ENCODE measurements at regions not wholly inside any gene's neighbourhood (a gene's known extent, or its start where the extent isn't known, plus 50 kb on each side); places are given as distances from the start of the nearest gene placed in this dataset.
"Not testable (repeated sequence)": the region's sequence is repeated elsewhere in the genome, so short reads cannot be mapped to it uniquely, and the experiment has no call there.

- no peak for DNase-seq (ENCODE audit: low read depth)
Measured at GRCh38 chr17:73851091-73851490, 206.8 kb upstream of the SDK2 start.

DNA sequence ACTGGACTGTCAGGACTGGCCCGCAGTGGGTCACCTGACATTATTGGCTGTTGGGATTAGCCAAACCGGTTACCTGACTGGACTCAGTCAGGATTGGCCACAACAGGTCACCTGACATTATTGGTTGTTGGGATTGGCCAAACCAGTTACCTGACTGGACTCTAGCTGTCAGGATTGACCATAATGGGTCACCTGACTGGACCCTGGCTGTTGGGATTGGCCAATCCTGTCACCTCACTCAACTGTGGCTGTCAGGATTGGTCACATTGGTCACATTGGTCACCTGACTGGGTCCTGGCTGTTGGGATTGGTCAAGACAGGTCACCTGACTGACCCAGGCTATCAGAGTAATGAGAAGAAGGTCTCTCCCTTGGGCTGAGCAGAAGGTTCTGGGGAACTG is 207.7 kb upstream of the SDK2 start:
- no peak for DNase-seq (ENCODE audit: low read depth)

GRCh38 chr17:73855720-73856333 is 211.6 kb upstream of the SDK2 start:
- DNase-seq (ENCODE audit: low read depth), result peak; percentile 9

GRCh38 chr17:73856556-73856955 is 212.3 kb upstream of the SDK2 start:
- no peak for DNase-seq (ENCODE audit: low read depth)

DNA sequence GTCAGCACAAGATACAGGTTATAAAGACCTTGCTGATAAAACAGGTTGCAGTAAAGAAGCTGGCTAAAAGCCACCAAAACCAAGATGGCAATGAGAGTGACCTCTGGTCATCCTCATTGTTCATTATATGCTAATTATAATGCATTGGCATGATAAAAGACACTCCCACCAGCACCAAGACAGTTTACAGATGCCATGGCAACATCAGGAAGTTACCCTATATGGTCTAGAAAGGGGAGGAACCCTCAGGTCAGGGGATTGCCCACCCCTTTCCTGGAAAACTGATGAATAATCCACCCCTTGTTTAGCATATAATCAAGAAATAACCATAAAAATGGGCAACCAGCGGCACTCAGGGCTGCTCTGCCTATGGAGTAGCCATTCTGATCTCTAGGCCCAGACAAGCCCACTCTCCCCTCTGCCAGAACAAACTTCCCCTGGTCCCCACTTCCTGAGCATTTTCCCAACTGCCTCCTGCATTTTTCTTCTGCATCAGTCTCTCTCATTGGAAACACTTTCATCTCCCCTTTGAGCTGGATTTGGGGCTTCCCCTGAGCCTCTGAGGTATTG is 215.3 kb upstream of the SDK2 start:
- not testable (repeated sequence) for DNase-seq (ENCODE audit: low read depth)

DNA sequence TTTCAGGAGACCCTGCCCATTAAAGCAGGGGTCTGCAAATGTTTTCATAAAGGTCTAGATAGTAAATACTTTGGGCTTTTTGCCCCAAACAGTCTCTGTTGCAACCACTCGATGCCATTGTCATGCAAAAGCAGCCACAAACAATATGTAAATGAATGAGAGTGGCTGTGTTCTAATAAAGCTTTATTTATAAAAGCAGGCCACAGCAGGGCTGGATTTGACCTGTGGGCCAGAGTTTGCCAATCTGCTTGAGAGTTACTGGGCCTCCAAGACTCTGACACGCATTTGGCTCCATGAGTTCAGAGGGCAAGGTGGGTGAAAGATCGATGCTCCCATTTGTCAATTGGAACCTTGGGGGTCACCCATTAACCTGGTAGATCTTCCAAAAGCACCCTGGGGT is 217.3 kb upstream of the SDK2 start:
- no peak for DNase-seq (ENCODE audit: low read depth)

GRCh38 chr17:73863761-73864535 is 219.7 kb upstream of the SDK2 start:
- no peak for DNase-seq (ENCODE audit: low read depth)

- no peak for DNase-seq (ENCODE audit: low read depth)
Measured at GRCh38 chr17:73865831-73866230, 221.6 kb upstream of the SDK2 start.

DNA sequence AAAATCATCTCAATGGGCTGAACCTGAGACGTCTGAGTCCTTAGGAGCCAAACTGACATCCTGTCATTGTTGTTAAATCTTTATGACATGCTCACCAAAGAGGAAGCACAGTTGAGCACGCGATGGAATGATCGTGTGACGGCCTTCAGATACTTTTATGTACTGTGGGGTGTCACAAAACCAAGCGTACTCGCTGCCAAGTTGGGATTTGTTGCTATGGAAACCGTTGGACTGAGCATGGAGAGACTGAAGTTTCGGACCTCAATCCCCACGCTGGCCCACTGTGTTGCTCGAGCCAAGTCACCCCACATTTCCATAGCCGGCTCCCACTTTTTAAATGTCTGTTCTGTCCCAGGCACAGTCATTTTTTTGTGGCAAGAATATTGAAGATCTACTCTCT is 222.8 kb upstream of the SDK2 start:
- no peak for DNase-seq (ENCODE audit: low read depth)

- no peak for DNase-seq (ENCODE audit: low read depth)
Measured at GRCh38 chr17:73870068-73870467, 225.8 kb upstream of the SDK2 start.

DNA sequence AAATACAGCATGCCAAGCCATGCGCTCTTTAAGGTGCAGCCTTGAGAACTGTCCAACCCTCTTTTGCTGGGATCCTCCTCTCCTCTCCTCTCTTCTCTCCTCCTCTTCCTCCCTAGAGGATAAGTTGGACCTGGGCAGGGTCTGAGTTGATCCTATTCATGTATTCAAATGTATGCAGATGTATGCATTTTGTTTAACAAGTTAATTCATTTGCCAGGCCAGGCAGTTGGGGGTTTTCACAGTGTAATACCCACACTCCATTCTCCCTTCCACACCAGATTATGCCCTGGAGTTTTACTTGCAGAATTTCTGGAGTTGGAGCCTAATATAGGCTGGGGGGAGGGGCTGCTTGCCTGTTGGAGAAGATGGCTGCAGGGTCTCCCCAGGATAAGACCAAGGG is 226.2 kb upstream of the SDK2 start:
- DNase-seq (ENCODE audit: low read depth), result no peak

- DNase-seq (ENCODE audit: low read depth), result no peak
Measured at GRCh38 chr17:73872816-73873215, 228.6 kb upstream of the SDK2 start.

DNA sequence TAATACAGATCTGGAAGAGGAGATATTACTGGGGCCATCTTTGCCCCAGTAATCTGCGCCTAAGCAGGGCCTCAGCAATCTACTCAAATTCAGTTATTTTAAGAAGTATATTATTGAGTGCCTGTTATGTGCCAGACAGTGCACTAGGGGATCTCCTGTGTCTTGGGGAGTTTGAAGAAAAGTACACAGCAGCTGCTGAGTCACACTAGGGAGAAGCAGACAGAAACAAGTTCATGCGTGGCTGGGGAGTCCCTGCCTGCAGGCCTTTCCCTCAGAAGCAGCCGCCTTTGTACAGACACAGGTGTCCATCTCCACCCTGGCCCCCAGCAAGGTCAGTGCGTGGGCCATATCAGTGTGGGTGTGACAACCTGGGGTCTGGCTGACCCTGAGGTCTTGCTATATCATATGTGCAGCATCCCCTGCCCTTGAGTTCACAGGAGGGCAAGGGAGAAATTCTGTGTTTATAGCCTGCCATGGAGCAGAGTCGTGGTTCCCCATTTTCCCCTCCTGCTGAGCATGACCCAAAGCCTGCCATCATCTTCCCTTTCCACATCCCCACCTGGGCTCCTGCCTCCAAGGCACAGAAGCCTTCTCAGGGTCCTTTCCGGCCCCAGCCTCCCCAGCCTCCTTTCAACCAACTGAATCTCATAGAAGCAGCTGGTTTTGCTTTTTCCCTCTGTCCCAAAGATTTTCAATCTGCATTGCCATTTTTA is 229.9 kb upstream of the SDK2 start:
- DNase-seq (ENCODE audit: low read depth), result no peak

DNA sequence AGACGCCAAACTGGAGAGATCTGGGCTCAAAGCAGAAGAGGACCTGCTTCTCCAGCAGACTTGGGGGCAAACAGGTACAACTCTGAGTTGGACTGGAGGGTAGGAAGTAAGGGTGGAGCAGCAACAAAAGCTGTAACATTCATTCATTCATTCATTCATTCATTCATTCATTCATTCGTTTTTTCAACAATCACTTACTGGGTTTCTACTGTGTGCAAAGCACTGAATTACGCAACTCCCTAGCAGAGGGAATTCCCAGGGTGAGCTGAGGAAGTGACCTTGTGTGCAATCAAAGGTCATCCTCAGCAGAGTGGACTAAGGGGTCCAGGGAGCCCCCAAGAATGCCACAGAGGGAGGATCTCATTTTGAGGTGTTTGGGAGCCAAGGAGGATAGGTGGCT is 231.1 kb upstream of the SDK2 start:
- DNase-seq (ENCODE audit: low read depth), result no peak

DNA sequence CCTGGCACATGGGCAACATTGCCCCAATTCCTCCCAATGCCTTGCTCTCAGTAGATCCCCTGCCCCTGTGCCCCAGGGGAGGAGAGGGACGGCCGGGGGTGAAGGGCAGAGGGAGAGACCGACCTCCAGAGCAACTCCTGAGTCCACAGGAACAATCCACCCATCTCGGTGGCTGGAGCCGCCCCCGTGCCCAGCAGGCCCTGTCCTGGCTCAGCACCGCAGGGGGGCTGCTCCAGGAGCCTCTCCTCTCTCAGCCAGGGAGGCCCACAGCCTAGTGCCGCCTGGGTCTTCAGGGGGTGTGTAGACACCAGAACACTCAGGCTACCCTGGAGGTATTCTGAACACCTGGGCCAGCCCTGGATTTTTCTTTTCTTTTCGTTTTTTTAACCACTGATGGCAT is 233.7 kb upstream of the SDK2 start:
- DNase-seq (ENCODE audit: low read depth), result no peak

DNA sequence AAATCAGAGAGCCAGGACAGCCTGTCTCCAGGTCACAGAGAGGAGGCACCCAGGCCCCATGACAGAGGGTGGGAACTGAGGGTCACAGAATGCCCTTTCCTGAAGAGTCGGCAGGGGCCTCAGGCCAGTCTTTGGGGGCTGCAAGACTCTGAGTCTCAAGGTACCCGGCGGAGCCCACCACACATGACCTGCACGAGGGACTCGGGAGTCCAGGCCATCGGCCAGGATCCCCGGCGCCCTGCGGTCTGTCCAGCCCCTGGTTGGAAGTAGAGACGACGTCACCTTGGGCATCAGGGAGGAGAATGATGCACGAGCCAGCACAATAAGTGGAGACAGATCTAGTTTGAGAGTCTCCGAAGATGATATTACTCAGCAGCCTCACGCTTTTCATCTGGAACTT is 234.7 kb upstream of the SDK2 start:
- no peak for DNase-seq (ENCODE audit: low read depth)

DNA sequence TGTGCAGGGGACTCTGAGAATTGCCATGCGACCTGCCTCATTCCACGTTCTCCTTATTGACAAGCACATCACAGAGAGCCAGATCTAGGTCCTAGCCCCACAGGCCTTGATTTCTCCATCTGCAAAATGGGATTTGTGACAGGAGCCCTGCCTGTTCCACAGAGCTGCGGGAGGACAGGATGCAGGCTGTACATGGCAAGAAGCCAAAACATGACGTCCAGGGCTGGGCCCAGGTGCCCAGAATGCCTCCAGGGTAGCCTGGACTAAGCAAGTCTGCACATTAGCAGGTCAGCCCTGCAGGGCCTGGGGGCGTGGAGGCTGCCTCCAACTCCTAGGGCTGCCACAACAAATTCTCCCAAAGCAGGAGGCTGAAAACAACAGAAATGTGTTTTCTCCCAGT is 235.7 kb upstream of the SDK2 start:
- DNase-seq (ENCODE audit: low read depth), result no peak

DNA sequence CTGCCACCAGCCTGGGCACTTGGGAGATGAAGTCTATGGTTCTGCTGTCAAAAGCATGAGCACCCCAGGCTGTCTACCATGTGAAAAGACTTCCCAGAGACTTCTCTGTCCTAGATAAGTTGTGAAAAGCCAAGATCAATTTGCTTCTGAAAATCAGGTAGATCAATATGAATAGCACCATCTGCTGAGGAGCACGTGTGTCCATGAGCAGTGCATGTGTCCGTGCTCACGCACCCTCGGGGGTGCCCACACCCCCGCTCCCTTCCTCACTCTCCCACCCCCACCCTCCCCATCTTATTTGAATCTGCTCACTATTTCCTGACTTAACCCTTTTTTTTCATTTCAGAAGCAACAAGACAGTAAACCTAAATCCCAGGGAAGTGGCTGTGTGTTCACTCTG is 238.3 kb upstream of the SDK2 start:
- no peak for DNase-seq (ENCODE audit: low read depth)

- DNase-seq (ENCODE audit: low read depth), result no peak
Measured at GRCh38 chr17:73883175-73883574, 238.9 kb upstream of the SDK2 start.

DNA sequence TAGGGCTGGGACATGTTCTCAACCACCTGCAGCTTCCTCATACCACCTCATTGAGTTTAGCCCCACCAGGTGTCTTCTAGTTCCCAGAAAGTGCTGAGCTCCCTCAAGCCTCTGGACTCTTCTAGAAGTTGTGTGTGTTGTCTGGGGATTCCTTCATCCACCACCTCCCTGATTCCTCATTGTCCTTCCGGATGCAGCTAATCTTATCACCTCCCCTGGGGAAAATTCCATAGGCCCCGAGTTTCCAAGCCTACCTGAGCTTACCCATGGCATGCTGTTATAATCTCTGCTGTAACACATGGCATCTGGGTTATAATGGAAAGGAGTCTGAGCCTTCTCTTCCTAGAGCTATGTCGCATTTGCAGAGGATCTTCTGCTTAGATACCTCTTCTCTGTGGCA is 243.5 kb upstream of the SDK2 start:
- DNase-seq (ENCODE audit: low read depth), result no peak

DNA sequence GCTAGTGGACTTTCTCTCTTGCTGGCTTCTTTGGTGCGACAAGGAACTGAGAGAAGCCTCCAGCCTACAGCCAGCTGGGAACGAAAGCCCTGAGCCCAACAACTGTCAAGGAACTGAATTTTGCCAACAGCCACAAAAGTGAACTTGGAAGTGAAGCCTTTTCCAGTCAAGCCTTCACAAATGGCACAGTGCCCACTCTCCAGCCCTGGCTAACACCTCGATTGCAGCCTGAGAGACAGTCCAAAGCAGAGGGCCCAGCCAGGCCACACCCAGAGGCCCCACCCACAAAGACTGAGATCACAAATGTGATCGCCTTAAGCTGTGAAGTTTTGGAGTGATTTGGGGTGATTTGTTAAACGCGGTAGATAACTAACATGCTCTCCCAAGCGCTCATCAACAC is 244.6 kb upstream of the SDK2 start:
- no peak for DNase-seq (ENCODE audit: low read depth)

DNA sequence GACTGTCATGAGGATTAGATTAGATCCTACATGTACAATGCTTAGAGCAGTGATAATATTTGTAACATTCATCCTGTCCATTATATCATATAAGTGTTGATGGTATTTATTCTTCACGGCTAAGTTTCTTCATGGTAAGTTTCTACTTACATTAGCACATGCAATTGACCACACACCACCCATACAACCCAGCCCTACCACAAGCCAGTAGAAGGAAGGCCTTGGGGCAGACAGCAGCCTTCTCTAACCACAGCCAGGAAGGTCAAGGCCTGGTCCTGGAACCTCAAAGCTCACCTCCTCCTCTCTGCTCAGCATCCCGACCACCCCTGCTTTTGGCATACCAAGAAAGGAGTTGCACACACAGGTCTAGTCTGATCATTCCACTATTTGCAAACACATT is 245.2 kb upstream of the SDK2 start:
- DNase-seq (ENCODE audit: low read depth), result no peak

Data from forelimb muscle (tissue), 1 donor.